Immature natural killer cell (primary cell): ENCODE measurements at regions not wholly inside any gene's neighbourhood (a gene's known extent, or its start where the extent isn't known, plus 50 kb on each side); places are given as distances from the start of the nearest gene placed in this dataset.

Experiments
- DNase-seq, 3 donors: peaks; one replicate each; pipeline ENCODE4 v3.0.0; 2022; ENCODE audit warnings: mixed read lengths in 1 of 3
- H3K27ac Mint-ChIP-seq, 6 donors: one replicate each; pipeline ENCODE4 v1.8.0; 2020; ENCODE audit warnings: mixed read lengths in 6 of 6, mild to moderate bottlenecking in 5 of 6, inconsistent platforms in 4 of 6, moderate library complexity in 3 of 6
- H3K27me3 Mint-ChIP-seq, 3 donors: one replicate each; pipeline ENCODE4 v1.8.0; 2020 to 2021; ENCODE audit warnings: low read depth in 3 of 3, mild to moderate bottlenecking in 3 of 3, mixed read lengths in 3 of 3, moderate library complexity in 3 of 3, inconsistent platforms in 1 of 3
- H3K36me3 Mint-ChIP-seq, 3 donors: one replicate each; pipeline ENCODE4 v1.8.0; 2020; ENCODE audit warnings: mixed read lengths in 3 of 3, inconsistent platforms in 2 of 3, mild to moderate bottlenecking in 2 of 3
- H3K4me1 Mint-ChIP-seq, 2 donors: one replicate each; pipeline ENCODE4 v1.8.0; 2020; ENCODE audit warnings: inconsistent platforms in 2 of 2, mild to moderate bottlenecking in 2 of 2, mixed read lengths in 2 of 2, moderate library complexity in 1 of 2
- H3K4me3 Mint-ChIP-seq, 5 donors: one replicate each; pipeline ENCODE4 v1.8.0; 2020; ENCODE audit warnings: mild to moderate bottlenecking in 5 of 5, mixed read lengths in 5 of 5, inconsistent platforms in 3 of 5, moderate library complexity in 3 of 5
- H3K9me3 Mint-ChIP-seq, 6 donors: one replicate each; pipeline ENCODE4 v1.8.0; 2020; ENCODE audit warnings: mild to moderate bottlenecking in 6 of 6, mixed read lengths in 6 of 6, inconsistent platforms in 4 of 6, moderate library complexity in 3 of 6

DNA sequence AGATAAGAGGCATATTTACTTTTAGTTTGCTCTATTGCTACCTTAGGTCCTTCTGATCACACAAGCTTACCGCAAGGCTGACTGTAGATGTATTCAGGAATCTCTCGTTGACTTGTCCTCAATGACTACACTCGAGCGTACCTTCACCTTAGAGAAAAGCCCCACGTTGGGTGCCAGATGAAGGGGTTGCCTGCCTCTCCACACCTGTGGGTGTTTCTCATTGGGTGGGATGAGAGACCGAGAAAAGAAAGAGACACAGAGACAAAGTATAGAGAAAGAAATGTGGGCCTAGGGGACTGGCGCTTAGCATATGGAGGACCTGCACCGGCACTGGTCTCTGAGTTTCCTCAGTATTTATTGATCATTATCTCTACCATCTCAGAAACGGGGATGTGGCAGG, 51.8 kb downstream of the ASCL4 start:
- Mint-ChIP-seq H3K9me3 (peaks cover 5 to 54% (median 30%) of the 10 kb centered on the region in 6 donors), H3K4me1 (no peaks in the 10 kb centered on the region), H3K36me3 (peaks cover 4 to 6% (median 6%) of the 10 kb centered on the region in 3 donors), H3K4me3 (no peak overlapping the region), H3K27ac (no peak overlapping the region), H3K27me3 (peaks cover 9 to 20% (median 10%) of the 10 kb centered on the region in 3 donors)
- no peak for DNase-seq

DNA sequence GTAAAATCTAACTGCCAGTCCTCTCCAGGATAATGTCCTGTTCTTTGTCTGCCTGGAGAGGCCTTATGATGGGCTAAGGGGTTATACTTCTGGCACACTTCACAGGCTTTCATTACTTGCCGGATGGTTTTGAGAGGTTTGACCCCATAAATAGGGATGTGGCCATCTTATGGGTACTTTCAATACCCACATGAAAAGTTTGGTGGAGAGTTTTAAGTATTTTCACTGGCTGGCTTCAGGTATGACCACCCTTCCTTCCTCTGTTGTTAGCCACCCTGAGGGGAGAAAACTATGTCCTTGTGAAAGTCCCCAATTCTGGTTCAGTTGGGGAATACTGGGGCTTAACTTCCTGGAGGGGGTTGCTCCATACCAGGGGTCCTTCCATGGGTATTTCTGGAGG, 54.8 kb downstream of the ASCL4 start:
- H3K4me3 Mint-ChIP-seq: no peak overlapping the region
- no peak for DNase-seq
- H3K27ac Mint-ChIP-seq: no peak overlapping the region
- peaks cover 8 to 47% (median 30%) of the 10 kb centered on the region in 6 donors for H3K9me3 Mint-ChIP-seq
- H3K36me3 Mint-ChIP-seq: peaks cover 4 to 6% (median 6%) of the 10 kb centered on the region in 3 donors
- H3K27me3 Mint-ChIP-seq: peaks cover 10 to 26% (median 13%) of the 10 kb centered on the region in 3 donors
- H3K4me1 Mint-ChIP-seq: no peaks in the 10 kb centered on the region

DNA sequence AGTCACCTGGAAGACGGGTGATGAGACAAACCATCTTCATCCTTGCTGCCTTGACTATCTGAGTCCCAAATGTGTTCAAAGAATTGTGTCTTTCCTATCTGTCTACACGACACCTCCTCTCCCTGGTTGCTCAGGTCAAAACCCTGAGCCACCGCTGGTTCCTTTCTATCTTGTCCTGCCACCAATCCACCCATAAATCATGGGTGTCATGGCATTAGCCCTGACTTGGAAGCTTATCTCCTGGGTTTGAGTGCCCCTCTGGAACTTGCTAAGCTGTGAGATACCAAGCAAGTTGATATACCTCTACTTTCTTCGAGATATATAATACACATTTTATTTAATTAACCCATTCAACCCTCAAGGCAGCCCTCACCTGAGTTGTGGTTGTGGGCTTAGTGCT, 57.9 kb downstream of the ASCL4 start:
- no peaks in the 10 kb centered on the region for H3K36me3 Mint-ChIP-seq
- DNase-seq: no peak
- no peak overlapping the region for H3K27ac Mint-ChIP-seq
- H3K9me3 Mint-ChIP-seq: peaks cover 2 to 15% (median 8%) of the 10 kb centered on the region in 6 donors
- H3K4me3 Mint-ChIP-seq: no peak overlapping the region
- no peaks in the 10 kb centered on the region for H3K4me1 Mint-ChIP-seq
- H3K27me3 Mint-ChIP-seq: peaks cover 11 to 21% (median 13%) of the 10 kb centered on the region in 3 donors

DNA sequence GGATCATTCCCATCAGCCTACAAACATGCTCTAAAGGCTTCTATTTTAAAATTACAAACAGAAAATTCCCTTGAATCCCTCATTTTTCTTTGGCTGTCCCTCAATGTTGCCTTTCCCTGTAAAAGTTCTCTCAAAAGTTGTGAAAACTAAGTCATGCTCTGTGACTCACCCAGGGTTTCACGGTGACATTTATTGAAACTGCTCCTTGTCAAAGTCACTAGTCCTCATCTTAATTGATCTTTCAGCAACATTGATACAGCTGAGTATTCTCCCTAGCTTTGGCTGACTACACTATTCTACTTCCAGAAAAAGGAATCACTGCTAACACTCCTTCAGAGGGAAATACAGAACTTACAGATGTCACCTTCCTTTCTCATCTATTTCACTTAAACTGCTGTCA, 65.7 kb downstream of the ASCL4 start:
- peaks cover 5 to 17% (median 10%) of the 10 kb centered on the region in 3 donors for H3K27me3 Mint-ChIP-seq
- no peaks in the 10 kb centered on the region for H3K4me1 Mint-ChIP-seq
- no peak overlapping the region for H3K27ac Mint-ChIP-seq
- peaks cover 0 to 4% (median 0%) of the 10 kb centered on the region in 6 donors for H3K9me3 Mint-ChIP-seq
- H3K36me3 Mint-ChIP-seq: no peaks in the 10 kb centered on the region
- DNase-seq: no peak
- no peak overlapping the region for H3K4me3 Mint-ChIP-seq

DNA sequence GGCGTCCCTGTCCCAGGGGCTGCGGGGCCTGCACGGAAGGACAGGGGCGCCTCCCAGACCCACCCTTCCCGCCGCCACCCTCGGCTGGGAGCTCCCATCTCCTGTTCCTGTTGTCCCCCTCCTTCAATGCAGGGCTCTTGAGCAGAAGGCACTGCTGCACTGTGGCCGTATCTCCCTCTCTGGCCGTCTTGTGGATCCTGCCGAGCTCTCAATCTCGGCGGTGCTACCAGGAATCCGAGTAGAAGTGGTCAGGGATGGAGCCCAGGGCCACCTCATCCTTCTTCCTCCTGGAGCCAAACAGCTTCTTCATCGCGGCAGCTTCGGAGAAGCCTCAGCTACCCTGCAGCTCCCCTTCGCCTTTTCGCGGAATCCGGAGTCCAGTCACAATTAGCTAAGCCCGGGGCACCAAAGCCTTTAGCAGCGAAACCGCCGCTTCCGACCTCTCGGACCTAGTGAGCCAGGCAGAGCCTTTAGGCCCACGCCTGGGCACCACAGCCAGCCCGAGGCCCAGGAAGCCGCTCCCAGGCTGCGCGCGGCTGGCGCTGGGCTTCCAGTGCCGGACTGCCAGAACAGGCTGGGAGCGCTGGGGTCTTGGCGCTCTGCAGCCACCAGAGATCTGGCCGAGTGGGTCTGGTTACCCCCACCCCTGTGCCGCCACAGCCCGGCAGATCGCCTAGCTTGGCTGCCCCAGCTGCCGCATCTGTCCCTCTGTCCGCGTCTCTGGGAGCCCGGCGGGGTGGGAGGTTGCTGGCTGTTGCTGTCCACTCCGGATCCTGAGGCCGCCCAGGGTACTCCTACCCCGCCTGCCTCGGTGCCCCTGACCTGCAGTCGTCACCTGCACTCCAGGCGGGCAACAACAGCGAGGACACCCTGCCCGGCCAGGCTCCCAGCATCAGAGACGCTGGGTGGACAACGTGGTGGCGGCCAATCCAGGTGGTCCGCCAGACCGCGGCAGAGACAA, 69.1 kb downstream of the ASCL4 start:
- no peak for DNase-seq
- Mint-ChIP-seq H3K9me3 (peaks cover 0 to 1% (median 0%) of the 10 kb centered on the region in 6 donors), H3K4me1 (no peaks in the 10 kb centered on the region), H3K4me3 (peak overlapping the region in 1 of 5 donors; percentile 9), H3K36me3 (no peaks in the 10 kb centered on the region), H3K27me3 (peaks cover 3 to 18% (median 13%) of the 10 kb centered on the region in 3 donors), H3K27ac (no peak overlapping the region)

DNA sequence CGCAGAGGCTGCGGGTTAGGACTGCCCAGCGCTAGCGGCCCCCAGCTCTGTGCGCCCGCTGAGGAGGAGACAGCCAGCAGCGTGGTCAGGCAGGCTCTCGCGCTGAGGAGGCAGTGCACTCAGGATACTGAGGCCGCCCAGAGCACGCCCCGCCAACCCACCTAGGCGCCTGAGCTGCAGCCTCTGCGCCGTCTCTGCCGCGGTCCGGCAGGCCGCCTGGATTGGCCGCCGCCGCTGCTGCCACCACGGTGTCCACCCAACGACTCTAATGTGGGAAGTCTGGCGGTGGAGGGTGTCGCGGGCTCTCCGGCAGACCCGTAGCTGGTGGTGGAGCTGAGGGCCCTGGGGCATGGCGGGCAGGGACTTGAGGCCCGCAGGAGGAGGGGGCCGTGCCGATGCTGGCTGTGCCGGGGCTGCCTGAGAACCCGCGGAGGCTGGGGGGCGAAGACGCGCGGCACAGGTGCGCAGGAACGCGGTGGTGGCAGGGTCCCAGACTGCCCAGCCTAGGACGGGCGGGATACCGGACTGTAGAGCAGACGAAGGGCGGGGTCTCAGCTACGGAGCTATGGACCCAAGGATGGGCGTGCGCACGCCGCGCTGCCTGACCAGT, 69.9 kb downstream of the ASCL4 start:
- peaks cover 6 to 21% (median 17%) of the 10 kb centered on the region in 3 donors for H3K27me3 Mint-ChIP-seq
- peaks cover 0 to 1% (median 0%) of the 10 kb centered on the region in 6 donors for H3K9me3 Mint-ChIP-seq
- no peaks in the 10 kb centered on the region for H3K36me3 Mint-ChIP-seq
- no peak overlapping the region for H3K27ac Mint-ChIP-seq
- no peaks in the 10 kb centered on the region for H3K4me1 Mint-ChIP-seq
- H3K4me3 Mint-ChIP-seq: no peak overlapping the region
- DNase-seq: no peak

DNA sequence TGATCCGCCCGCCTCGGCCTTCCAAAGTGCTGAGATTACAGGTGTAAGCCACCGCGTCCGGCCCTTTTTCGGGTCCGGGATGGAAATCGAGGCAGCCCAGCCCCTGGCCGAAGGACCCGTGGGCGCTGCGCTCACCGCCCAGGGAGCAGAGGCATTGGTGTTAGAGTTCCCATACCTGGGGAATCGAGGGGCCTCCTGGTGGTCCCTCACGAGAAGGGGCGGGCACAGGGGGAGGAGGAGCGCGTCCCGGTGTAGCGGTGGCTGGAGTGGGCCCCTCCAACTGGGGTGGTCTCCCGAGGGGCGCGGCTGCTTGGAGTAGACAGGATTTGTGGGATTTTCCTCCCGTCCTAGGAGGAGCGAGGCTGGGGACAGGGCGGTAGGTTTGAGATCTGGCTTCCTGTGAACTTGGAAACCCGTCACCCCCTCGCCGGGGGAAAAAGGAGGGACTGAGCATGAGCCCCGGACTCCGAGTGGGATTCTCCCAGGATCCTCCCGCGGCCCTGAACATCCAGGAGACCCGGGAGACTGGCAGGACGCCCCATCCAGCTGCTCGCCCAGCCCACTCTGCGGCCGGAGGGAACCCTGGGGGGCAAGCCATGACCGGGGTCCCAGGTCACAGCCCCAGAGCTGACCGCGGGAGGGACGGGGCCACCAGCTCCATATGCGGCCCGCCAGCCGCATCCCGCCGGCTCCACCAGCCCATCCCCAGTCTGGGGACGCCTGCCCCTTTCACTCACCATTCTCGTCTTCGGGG, 70.9 kb downstream of the ASCL4 start:
- Mint-ChIP-seq H3K4me3 (no peak overlapping the region), H3K27me3 (peaks cover 6 to 23% (median 19%) of the 10 kb centered on the region in 3 donors), H3K9me3 (peaks cover 0 to 1% (median 0%) of the 10 kb centered on the region in 6 donors), H3K36me3 (no peaks in the 10 kb centered on the region), H3K4me1 (no peaks in the 10 kb centered on the region), H3K27ac (no peak overlapping the region)
- no peak for DNase-seq

DNA sequence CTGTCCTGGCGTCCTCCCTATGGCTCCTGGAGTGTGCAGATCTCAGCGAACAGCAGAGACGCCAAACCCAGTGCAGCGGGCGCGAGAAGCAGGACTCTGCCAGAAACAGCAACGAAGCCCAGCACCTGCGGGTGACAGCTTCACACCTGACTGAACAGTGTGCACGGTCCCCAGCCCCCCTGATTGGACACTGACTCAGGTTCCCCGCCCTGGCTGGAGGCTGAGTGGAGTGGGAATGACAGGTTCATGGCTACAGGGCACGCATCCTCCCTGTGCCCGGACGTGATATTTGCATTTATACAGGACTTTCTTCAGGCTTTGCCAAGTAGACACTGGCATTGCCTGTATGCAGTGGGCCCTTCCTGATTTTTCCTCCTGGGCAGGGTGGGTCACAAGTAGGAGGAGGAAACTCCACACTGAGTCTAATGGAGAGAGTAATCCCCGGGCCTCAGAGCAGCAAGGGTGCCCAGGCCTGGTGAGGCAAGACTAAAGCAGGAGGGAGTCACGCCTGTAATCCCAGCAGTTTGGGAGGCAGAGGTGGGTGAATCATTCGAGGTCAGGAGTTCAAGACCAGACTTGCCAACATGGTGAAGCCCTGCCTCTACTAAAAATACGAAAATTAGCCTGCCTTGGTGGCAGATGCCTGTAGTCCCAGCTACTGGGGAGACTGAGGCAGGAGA, 71.6 kb downstream of the ASCL4 start:
- DNase-seq: no peak
- Mint-ChIP-seq H3K27ac (no peak overlapping the region), H3K4me3 (no peak overlapping the region), H3K4me1 (no peaks in the 10 kb centered on the region), H3K9me3 (peaks cover 0 to 1% (median 0%) of the 10 kb centered on the region in 6 donors), H3K36me3 (no peaks in the 10 kb centered on the region), H3K27me3 (peaks cover 6 to 22% (median 17%) of the 10 kb centered on the region in 3 donors)

DNA sequence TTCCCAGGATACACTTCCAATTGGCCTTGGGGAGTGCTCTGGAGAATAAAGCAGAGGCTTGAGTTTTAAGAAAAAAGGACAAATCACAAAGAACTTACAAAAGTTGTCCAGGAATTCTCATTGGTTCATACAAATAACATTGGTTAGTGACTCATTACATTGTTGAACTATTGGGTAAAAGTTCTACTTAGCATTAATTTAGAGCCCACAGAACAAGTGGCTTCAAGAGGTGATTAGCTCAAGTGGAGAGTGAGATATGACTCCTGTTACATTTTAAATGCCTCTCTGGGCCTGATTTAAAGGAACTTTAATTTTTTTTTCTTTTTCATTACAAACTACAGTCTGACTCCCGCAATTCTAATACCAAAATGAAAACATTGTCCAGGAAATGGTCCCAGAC, 72.9 kb downstream of the ASCL4 start:
- no peaks in the 10 kb centered on the region for H3K36me3 Mint-ChIP-seq
- peaks cover 6 to 19% (median 19%) of the 10 kb centered on the region in 3 donors for H3K27me3 Mint-ChIP-seq
- no peaks in the 10 kb centered on the region for H3K4me1 Mint-ChIP-seq
- peaks cover 0 to 1% (median 0%) of the 10 kb centered on the region in 6 donors for H3K9me3 Mint-ChIP-seq
- DNase-seq: no peak
- no peak overlapping the region for H3K4me3 Mint-ChIP-seq
- no peak overlapping the region for H3K27ac Mint-ChIP-seq

DNA sequence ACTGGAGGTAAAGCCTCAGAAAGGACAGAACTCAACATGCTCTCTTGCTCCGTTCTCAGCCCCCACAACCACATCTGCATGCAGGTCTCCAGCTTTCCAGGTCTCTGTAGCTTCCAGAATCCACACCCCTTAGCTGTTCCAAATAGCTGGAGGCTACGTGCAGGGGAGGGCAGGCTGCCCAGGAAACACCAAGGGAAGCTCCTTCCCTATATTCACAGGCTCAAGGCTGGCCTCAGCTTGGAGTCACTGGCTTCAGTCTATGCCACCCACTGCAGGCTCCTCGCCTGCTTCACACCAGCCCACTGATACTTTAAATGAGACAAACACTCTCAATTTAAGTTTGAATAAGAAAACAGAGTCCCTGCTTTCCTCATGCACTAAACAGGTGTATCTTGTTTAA, 73.3 kb downstream of the ASCL4 start:
- no peak for DNase-seq
- Mint-ChIP-seq H3K4me3 (no peak overlapping the region), H3K27ac (no peak overlapping the region), H3K4me1 (no peaks in the 10 kb centered on the region), H3K9me3 (peaks cover 0 to 1% (median 0%) of the 10 kb centered on the region in 6 donors), H3K27me3 (peaks cover 6 to 19% (median 15%) of the 10 kb centered on the region in 3 donors), H3K36me3 (no peaks in the 10 kb centered on the region)

DNA sequence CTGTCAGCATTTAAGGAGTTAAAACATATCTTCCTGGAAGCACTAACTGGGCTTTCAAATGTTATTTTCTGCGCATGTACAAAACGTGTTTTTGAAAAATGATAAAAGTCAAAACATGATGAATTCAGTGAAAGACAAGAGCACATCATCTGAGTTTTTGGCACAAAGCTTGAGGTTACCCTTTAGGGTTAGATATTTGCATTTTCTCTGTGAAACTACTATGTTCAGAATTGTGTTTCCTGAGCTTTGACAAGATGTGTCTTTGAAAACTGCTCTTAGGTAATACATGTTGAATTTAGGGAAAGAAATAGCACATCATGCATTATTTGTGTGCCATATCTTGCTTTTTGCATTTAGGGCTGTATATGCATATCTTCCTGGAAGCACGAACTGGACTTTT, 79.0 kb downstream of the ASCL4 start:
- no peak for DNase-seq
- Mint-ChIP-seq H3K27ac (no peak overlapping the region), H3K4me1 (no peaks in the 10 kb centered on the region), H3K4me3 (no peak overlapping the region), H3K27me3 (peaks cover 6 to 19% (median 9%) of the 10 kb centered on the region in 3 donors), H3K9me3 (no peaks in the 10 kb centered on the region), H3K36me3 (no peaks in the 10 kb centered on the region)

DNA sequence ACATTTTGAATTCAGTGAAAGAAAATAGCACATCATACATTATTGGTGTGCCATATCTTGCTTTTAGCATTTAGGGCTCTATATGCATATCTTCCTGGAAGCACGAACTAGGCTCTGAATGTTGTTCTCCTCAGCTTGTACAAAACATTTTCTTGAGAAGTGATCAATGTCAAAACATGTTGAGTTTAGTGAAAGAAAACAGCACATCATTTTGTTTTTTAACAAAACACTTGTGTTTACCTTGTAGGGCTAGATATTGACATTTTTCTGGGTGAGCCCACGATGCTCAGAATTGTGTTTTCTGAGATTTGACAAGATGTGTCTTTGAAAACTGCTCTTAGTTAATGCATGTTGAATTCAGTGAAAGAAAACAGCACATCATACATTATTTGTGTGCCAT, 81.0 kb downstream of the ASCL4 start:
- H3K27me3 Mint-ChIP-seq: peaks cover 1 to 14% (median 3%) of the 10 kb centered on the region in 3 donors

DNA sequence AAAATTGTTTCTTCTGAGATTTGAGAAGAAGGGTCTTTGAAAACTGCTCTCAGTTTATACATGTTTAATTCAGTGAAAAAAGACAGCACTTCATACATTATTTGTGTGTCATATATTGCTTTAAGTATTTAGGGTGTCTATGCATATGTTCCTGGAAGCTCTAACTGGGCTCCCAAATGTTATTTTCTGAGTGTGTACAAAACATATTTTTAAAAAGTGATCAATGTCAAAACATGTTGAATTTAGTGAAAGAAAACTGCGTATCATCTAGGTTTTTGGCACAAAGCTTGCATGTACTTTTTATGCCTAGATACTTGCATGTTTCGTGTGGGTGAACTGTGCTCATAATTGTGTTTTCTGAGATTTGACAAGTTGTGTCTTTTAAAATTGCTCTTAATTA, 81.6 kb downstream of the ASCL4 start:
- Mint-ChIP-seq H3K27me3 (peaks cover 1 to 17% (median 3%) of the 10 kb centered on the region in 3 donors), H3K4me3 (no peak overlapping the region), H3K36me3 (no peaks in the 10 kb centered on the region), H3K27ac (no peak overlapping the region), H3K9me3 (peaks cover 0 to 1% (median 0%) of the 10 kb centered on the region in 6 donors), H3K4me1 (no peaks in the 10 kb centered on the region)
- no peak for DNase-seq

More for the DNA sequence above, 81.0 kb downstream of the ASCL4 start:
- H3K4me1 Mint-ChIP-seq: no peaks in the 10 kb centered on the region
- peaks cover 0 to under 1% (median 0%) of the 10 kb centered on the region in 6 donors for H3K9me3 Mint-ChIP-seq
- no peak overlapping the region for H3K4me3 Mint-ChIP-seq
- DNase-seq: no peak
- H3K36me3 Mint-ChIP-seq: no peaks in the 10 kb centered on the region
- H3K27ac Mint-ChIP-seq: no peak overlapping the region
